ENCODE measurements at regions not wholly inside any gene's neighbourhood (a gene's known extent, or its start where the extent isn't known, plus 50 kb on each side); places are given as distances from the start of the nearest gene placed in this dataset.

DNA sequence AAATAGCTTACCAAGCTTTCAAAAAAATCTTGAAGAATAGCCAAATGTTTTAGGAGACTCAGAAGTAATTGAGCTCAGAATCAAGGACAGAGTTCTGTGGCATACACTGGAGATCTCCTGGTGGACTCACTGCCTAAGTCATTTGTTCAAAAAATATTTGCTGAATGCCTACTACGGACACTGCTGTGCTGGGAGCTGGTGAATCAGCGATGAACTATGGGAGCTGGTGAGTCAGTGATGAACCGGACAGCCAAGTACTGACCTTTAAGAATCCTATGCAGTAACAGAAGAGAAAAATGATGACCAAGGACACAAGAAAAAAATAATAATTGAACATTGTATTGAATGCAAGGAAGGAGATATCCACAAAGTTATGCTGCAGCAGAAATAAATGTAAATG is 717.9 kb upstream of the CXADR start:
- H3K36me3 ChIP-seq: no peaks in the 10 kb centered on the region
- ATAC-seq (no peak), DNase-seq (no peak)
- H3K9me3 ChIP-seq: no peaks in the 10 kb centered on the region
- no peaks in the 10 kb centered on the region for H3K27me3 ChIP-seq
- intact Hi-C loops (cut with DNase I): no loop called here
- no peaks in the 10 kb centered on the region for H3K4me1 ChIP-seq
- H3K27ac ChIP-seq: no peak overlapping the region
- no peak overlapping the region for H3K4me3 ChIP-seq
- TF ChIP-seq, protein P1, sequence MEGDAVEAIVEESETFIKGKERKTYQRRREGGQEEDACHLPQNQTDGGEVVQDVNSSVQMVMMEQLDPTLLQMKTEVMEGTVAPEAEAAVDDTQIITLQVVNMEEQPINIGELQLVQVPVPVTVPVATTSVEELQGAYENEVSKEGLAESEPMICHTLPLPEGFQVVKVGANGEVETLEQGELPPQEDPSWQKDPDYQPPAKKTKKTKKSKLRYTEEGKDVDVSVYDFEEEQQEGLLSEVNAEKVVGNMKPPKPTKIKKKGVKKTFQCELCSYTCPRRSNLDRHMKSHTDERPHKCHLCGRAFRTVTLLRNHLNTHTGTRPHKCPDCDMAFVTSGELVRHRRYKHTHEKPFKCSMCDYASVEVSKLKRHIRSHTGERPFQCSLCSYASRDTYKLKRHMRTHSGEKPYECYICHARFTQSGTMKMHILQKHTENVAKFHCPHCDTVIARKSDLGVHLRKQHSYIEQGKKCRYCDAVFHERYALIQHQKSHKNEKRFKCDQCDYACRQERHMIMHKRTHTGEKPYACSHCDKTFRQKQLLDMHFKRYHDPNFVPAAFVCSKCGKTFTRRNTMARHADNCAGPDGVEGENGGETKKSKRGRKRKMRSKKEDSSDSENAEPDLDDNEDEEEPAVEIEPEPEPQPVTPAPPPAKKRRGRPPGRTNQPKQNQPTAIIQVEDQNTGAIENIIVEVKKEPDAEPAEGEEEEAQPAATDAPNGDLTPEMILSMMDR (IDR thresholded peaks at IDR 0.05): no peak

DNA sequence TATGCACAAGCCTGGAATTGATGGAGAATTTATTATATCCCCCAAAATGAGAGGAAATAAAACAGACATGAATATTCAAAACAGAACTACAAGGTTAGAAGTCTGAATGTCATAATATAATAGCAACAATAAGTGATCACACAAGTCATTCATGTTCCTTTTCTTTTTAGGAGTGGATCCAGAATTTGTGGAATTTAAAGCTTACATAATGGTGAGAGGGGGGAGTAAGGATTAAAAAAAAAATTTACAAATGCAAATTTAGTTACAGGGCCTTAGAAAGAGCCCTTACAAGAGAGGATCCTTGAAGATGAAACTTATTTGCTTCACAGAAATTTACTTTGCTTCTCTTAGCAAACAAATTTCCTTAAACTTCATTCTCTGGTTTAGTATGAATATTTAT is 716.1 kb upstream of the CXADR start:
- Histone ChIP-seq H3K27me3 (no peaks in the 10 kb centered on the region), H3K27ac (no peak overlapping the region), H3K36me3 (no peaks in the 10 kb centered on the region), H3K9me3 (no peaks in the 10 kb centered on the region), H3K4me3 (no peak overlapping the region), H3K4me1 (no peaks in the 10 kb centered on the region)
- DNase-seq: no peak
- intact Hi-C loops (cut with DNase I): no loop called here
- TF ChIP-seq, protein P1 (IDR thresholded peaks at IDR 0.05): no peak
- no peak for ATAC-seq

DNA sequence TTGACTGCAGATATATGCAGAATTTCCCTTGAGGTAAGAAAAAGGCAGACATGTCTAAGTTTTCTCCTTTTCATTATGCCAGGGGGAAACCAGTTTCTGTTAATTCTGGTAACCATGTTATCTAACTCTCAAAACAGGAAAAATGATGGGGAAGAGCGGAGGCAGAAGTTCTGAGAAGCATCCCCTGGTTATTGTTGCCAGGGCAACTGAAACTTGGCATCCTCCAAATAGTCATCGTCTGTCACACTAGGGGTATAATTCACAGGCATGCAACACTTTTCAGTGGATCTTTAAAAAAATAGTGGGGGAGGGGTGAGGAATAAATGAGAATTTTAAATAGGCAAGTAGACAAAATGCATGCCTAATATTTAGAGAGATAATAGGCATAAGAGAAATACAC is 715.3 kb upstream of the CXADR start:
- no peaks in the 10 kb centered on the region for H3K27me3 ChIP-seq
- no peaks in the 10 kb centered on the region for H3K36me3 ChIP-seq
- H3K4me1 ChIP-seq: no peaks in the 10 kb centered on the region
- DNase-seq: no peak
- no peak overlapping the region for H3K27ac ChIP-seq
- TF ChIP-seq, protein P1 (IDR thresholded peaks at IDR 0.05): no peak
- H3K4me3 ChIP-seq: no peak overlapping the region
- ATAC-seq: no peak
- no peaks in the 10 kb centered on the region for H3K9me3 ChIP-seq
- intact Hi-C loops (cut with DNase I): no loop called here

DNA sequence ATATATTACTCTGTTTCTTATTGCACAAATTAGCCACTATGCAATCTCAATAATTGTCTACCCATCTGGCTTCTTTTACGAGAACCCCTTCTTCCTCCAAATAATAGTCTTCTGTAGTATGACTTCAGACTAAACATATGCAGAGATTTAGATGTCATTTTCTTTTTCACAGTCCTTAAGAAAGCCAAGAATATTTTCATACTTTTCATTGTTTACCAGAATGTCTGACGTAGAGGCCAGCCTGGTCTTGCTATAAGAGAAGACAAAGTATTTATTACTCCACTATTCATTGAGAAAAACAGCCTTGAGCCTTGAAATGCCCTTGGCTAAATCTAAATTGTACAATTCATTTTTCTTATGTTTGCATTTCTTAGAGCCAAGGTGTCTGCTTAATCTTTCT is 714.9 kb upstream of the CXADR start:
- intact Hi-C loops (cut with DNase I): no loop called here
- no peaks in the 10 kb centered on the region for H3K9me3 ChIP-seq

DNA sequence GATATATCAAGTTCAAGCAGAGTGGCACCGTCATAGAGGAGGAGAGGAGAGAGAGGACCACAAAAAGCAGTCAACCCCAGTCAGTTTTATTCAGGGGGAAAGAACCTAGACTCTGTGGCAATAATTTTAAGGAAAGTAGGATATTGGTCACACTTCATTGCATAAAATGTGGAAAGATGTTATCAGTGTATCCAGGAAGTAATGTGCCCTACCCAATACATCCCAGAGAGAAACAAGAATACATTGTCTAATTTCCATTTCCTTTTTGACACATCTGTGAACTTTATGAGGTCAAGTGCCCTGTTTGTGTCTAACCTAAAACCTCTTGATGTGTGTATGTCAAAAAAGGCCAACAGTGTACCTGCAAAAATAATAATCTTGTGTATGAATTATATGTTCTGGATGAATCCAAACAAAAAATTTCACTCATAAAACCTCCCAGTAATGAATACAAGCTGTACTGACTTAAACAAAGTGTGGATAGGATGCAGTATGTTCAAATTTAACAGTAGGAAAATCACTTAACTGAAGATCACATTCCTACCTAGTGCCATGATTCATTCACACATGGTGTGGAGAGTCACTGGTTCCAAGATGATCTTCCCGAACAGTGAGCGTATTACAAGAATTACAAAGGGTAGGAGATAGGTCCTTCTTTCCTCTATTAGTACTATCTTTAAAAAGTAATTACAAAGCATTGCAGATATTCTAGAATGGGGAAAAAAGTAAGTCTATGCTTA is 712.1 kb upstream of the CXADR start:
- intact Hi-C loops (cut with DNase I): no loop called here
- no peak for DNase-seq

More for the DNA sequence above, 714.9 kb upstream of the CXADR start:
- TF ChIP-seq, protein P1 (IDR thresholded peaks at IDR 0.05): no peak
- H3K27ac ChIP-seq: no peak overlapping the region
- no peaks in the 10 kb centered on the region for H3K4me1 ChIP-seq
- no peak overlapping the region for H3K4me3 ChIP-seq
- H3K27me3 ChIP-seq: no peaks in the 10 kb centered on the region
- DNase-seq (no peak), ATAC-seq (no peak)
- H3K36me3 ChIP-seq: no peaks in the 10 kb centered on the region

More for the DNA sequence above, 712.1 kb upstream of the CXADR start:
- no peak overlapping the region for H3K4me3 ChIP-seq
- H3K9me3 ChIP-seq: no peaks in the 10 kb centered on the region
- H3K36me3 ChIP-seq: no peaks in the 10 kb centered on the region
- no peak for ATAC-seq
- TF ChIP-seq, protein P1 (IDR thresholded peaks at IDR 0.05): no peak
- no peaks in the 10 kb centered on the region for H3K27me3 ChIP-seq
- no peaks in the 10 kb centered on the region for H3K4me1 ChIP-seq
- no peak overlapping the region for H3K27ac ChIP-seq
